SU-DHL-6 (cell line): ENCODE measurements at regions not wholly inside any gene's neighbourhood (a gene's known extent, or its start where the extent isn't known, plus 50 kb on each side); places are given as distances from the start of the nearest gene placed in this dataset.

Source experiments
- H2AFZ ChIP-seq: fragments of 200-600 bp; sonication (generic); 2 replicates; pipeline ENCODE4 v1.6.1; 2014; ENCODE audit warnings: low read depth, mild to moderate bottlenecking, moderate library complexity, mixed read lengths, antibody characterized with exemption, low read length; ENCODE audit not compliant: severe bottlenecking
- H3F3A ChIP-seq: fragments of 200-600 bp; shearing (Covaris generic); 2 replicates; pipeline ENCODE4 v1.6.0; 2016; ENCODE audit warnings: antibody characterized with exemption, mild to moderate bottlenecking; ENCODE audit not compliant: insufficient read depth
- H3K27ac ChIP-seq: fragments of 200-600 bp; sonication (generic); 2 replicates; pipeline ENCODE4 v1.5.1; 2016; ENCODE audit warnings: low read depth, mild to moderate bottlenecking, low read length, moderate library complexity, mixed read lengths
- H3K27me3 ChIP-seq: fragments of 200-600 bp; sonication (generic), shearing (Covaris generic); 2 replicates; pipeline ENCODE4 v1.6.0; 2014; ENCODE audit warnings: mild to moderate bottlenecking, low read length
- H3K36me3 ChIP-seq: fragments of 200-600 bp; sonication (generic); 2 replicates; pipeline ENCODE4 v1.6.1; 2014; ENCODE audit warnings: mild to moderate bottlenecking, low read length, mixed read lengths
- H3K4me2 ChIP-seq: fragments of 300-600, 200-600 bp; shearing (Covaris generic), sonication (generic); 2 replicates; pipeline ENCODE4 v1.6.0; 2014; ENCODE audit warnings: low read length, low read depth, mild to moderate bottlenecking; ENCODE audit not compliant: poor library complexity, severe bottlenecking
- H3K4me3 ChIP-seq: fragments of 200-600 bp; sonication (generic); 2 replicates; pipeline ENCODE4 v1.5.1; 2014; ENCODE audit warnings: antibody characterized with exemption, low read length, mild to moderate bottlenecking, mixed read lengths; ENCODE audit not compliant: insufficient read depth, poor library complexity, severe bottlenecking
- H3K79me2 ChIP-seq: fragments of 200-600 bp; sonication (generic); 2 replicates; pipeline ENCODE4 v1.6.1; 2014; ENCODE audit warnings: mild to moderate bottlenecking, low read length, moderate library complexity; ENCODE audit not compliant: insufficient read depth
- H3K9ac ChIP-seq: fragments of 200-600 bp; sonication (generic); 2 replicates; pipeline ENCODE4 v1.7.0; 2014; ENCODE audit warnings: mild to moderate bottlenecking, low read length
- H3K9me2 ChIP-seq: fragments of 200-600 bp; sonication (generic); replicated peaks from 2 replicates; pipeline ENCODE4 v1.6.1; 2014; ENCODE audit warnings: low read length; ENCODE audit not compliant: insufficient read depth
- H3K9me3 ChIP-seq: fragments of 200-600 bp; sonication (generic); 2 replicates; pipeline ENCODE4 v1.6.1; 2014; ENCODE audit warnings: low read length, mixed read lengths; ENCODE audit not compliant: insufficient read depth
- H4K20me1 ChIP-seq: fragments of 200-600 bp; sonication (generic); 2 replicates; pipeline ENCODE4 v1.6.1; 2014; ENCODE audit warnings: low read depth, mild to moderate bottlenecking, antibody characterized with exemption, low read length, moderate library complexity, mixed read lengths
- EZH2phosphoT487 ChIP-seq: fragments of 200-600 bp; sonication (generic), shearing (Covaris generic); conservative IDR thresholded peaks from 2 replicates; pipeline ENCODE4 v1.6.1; 2018; ENCODE audit warnings: mild to moderate bottlenecking, antibody characterized with exemption, low read length, moderate library complexity, mixed read lengths
- TF ChIP-seq, protein P1 (sequence below): fragments of 200-600 bp; sonication (generic); IDR thresholded peaks from one replicate; pipeline ENCODE4 v1.5.1; 2017; ENCODE audit warnings: antibody characterized with exemption, mild to moderate bottlenecking, low read length, moderate library complexity; ENCODE audit not compliant: insufficient read depth, poor library complexity, severe bottlenecking

DNA sequence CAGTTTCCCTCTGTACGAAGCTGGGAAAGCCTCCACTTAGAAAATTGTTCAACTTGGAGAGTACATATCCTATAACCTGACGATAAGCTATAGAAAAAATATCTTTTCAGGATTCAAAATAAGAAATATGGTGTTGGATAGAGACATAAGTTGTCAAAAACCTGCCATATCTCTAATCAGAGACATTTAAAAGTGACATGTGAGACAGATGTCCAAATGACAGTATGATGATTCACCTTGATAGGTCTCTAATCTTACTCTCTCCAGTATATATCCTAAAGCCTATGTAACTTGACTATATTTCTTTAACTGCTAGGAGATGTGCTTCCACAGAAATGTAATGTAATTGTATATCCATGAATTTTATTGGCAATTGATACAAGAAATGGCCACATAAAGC lies 932.4 kb upstream of the MAN1A1 start:
- no peak overlapping the region for H3K4me2 ChIP-seq
- H2AFZ ChIP-seq: no peak overlapping the region
- H3K9ac ChIP-seq: no peak overlapping the region
- no peak overlapping the region for H3K4me3 ChIP-seq
- H3K9me3 ChIP-seq: no peaks in the 10 kb centered on the region
- H4K20me1 ChIP-seq: no peaks in the 10 kb centered on the region
- no peak overlapping the region for H3K27ac ChIP-seq
- no peaks in the 10 kb centered on the region for H3K36me3 ChIP-seq
- H3F3A ChIP-seq: no peaks in the 10 kb centered on the region
- H3K9me2 ChIP-seq: no peaks in the 10 kb centered on the region
- no peaks in the 10 kb centered on the region for H3K79me2 ChIP-seq
- no peaks in the 10 kb centered on the region for H3K27me3 ChIP-seq
- TF ChIP-seq EZH2phosphoT487: no peak

DNA sequence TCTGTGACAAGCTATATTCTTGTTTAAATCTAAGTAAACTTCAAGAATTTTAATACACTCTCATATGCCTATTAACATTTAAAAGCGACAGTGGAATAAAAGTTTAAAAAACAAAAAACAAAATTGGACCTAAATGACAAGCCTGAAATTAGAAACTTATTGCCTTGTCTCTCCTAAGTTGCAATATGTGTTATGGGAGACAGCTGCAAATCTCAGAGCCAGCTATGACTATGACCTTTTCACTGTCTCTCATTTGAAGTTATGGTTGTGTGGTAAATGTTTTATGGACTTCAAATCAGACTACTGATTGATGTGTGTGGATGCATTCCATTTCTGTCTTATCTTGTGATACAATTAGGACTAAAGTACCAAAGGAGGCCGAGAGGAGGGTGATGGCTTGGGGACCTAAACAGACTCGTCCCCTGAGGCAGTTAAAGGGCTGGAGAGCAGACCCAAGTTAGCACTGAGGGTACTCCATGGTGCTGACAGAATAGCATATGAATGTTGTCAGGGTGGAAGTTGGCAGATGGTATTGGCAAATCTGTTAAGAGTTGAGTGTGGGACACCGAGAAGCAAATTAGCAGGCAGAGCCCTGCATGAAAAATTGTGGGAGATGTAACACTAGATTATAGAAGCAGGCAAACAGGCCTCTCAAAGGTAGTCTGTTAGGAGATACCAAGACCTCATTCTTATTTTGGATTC lies 930.1 kb upstream of the MAN1A1 start:
- Histone ChIP-seq H3K27ac (no peak overlapping the region), H3K9me3 (no peaks in the 10 kb centered on the region), H3K9ac (no peak overlapping the region), H3K79me2 (no peaks in the 10 kb centered on the region), H3F3A (no peaks in the 10 kb centered on the region), H2AFZ (no peak overlapping the region), H3K27me3 (no peaks in the 10 kb centered on the region), H3K4me2 (no peak overlapping the region), H3K36me3 (no peaks in the 10 kb centered on the region), H4K20me1 (no peaks in the 10 kb centered on the region), H3K9me2 (no peaks in the 10 kb centered on the region), H3K4me3 (no peak overlapping the region)
- TF ChIP-seq, protein P1, sequence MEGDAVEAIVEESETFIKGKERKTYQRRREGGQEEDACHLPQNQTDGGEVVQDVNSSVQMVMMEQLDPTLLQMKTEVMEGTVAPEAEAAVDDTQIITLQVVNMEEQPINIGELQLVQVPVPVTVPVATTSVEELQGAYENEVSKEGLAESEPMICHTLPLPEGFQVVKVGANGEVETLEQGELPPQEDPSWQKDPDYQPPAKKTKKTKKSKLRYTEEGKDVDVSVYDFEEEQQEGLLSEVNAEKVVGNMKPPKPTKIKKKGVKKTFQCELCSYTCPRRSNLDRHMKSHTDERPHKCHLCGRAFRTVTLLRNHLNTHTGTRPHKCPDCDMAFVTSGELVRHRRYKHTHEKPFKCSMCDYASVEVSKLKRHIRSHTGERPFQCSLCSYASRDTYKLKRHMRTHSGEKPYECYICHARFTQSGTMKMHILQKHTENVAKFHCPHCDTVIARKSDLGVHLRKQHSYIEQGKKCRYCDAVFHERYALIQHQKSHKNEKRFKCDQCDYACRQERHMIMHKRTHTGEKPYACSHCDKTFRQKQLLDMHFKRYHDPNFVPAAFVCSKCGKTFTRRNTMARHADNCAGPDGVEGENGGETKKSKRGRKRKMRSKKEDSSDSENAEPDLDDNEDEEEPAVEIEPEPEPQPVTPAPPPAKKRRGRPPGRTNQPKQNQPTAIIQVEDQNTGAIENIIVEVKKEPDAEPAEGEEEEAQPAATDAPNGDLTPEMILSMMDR: no peak
- TF ChIP-seq EZH2phosphoT487: no peak

DNA sequence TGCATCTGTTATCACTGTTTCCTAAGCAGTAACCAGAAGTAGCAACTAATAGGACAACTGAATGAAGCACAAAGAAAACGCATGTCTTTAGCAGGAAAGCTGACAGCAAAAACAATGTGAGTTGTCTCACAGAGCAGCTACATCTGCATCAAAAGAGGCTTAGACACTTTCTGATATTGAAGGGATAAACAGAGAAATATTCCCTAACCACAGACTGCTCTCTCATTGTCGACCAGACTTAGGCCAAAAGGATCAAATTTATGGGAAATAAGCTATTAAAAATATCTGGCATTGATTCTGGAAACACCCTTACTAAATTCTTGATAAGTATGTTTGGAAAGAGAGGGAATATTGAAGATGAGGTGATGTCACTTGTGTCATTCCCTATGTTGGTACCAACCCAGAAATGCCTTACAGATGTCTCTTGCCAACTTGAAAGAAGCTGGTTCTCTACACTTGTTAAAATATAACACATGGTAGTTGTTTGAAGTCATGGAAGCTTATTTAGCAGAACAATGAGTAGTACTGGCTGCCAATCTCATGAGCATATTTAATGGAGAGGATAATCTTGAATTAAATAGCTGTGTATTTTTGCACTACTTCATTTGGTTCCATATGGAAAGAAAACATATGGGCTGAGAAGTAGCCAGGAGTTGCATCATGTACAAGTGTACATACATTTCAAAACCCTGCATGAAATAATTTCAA lies 929.3 kb upstream of the MAN1A1 start:
- Histone ChIP-seq H3K79me2 (no peaks in the 10 kb centered on the region), H3F3A (no peaks in the 10 kb centered on the region), H4K20me1 (no peaks in the 10 kb centered on the region), H3K27me3 (no peaks in the 10 kb centered on the region), H3K9me3 (no peaks in the 10 kb centered on the region), H3K4me3 (no peak overlapping the region), H3K9ac (no peak overlapping the region), H2AFZ (no peak overlapping the region), H3K4me2 (no peak overlapping the region), H3K27ac (no peak overlapping the region), H3K36me3 (no peaks in the 10 kb centered on the region), H3K9me2 (no peaks in the 10 kb centered on the region)
- TF ChIP-seq, protein P1: no peak
- no peak for TF ChIP-seq EZH2phosphoT487

DNA sequence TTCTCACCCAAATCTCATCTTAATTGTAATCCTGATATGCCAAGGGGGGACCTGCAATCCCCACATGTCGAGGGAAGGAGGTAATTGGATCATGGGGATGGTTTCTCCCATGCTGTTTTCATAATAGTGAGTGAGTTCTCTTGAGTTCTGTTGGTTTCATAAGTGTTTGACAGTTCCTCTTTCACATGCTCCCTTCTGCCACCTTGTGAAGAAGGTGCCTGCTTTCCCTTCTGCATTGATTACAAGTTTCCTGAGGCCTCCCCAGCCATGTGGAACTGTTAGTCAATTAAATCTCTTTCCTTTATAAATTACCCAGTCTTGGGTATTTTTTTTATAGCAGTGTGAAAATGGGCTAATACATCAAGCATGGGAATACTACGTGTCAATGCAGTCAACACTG lies 925.0 kb upstream of the MAN1A1 start:
- Histone ChIP-seq H3K4me2 (no peak overlapping the region), H3K9me3 (no peaks in the 10 kb centered on the region), H3K9me2 (no peaks in the 10 kb centered on the region), H4K20me1 (no peaks in the 10 kb centered on the region), H3K27ac (no peak overlapping the region), H3F3A (no peaks in the 10 kb centered on the region), H3K27me3 (no peaks in the 10 kb centered on the region), H3K9ac (no peak overlapping the region), H2AFZ (no peak overlapping the region), H3K79me2 (no peaks in the 10 kb centered on the region), H3K4me3 (no peak overlapping the region), H3K36me3 (no peaks in the 10 kb centered on the region)
- TF ChIP-seq, protein P1: no peak
- TF ChIP-seq EZH2phosphoT487: no peak
